ENCODE measurements at regions not wholly inside any gene's neighbourhood (a gene's known extent, or its start where the extent isn't known, plus 50 kb on each side); places are given as distances from the start of the nearest gene placed in this dataset.

GRCh38 chr6:6885521-6886170, 222.1 kb upstream of the RREB1 start:
- H3K4me3 ChIP-seq (ENCODE audit: low read length): no peak overlapping the region
- TF ChIP-seq ZNF274 (IDR thresholded peaks at IDR 0.05; ENCODE audit: low read depth, low read length): no peak

GRCh38 chr6:6886171-6886885, 221.4 kb upstream of the RREB1 start:
- no peak overlapping the region for H3K4me3 ChIP-seq (ENCODE audit: low read length)
- no peak for TF ChIP-seq ZNF274 (IDR thresholded peaks at IDR 0.05; ENCODE audit: low read depth, low read length)

GRCh38 chr6:6886886-6887285, 220.9 kb upstream of the RREB1 start:
- TF ChIP-seq ZNF274 (IDR thresholded peaks at IDR 0.05; ENCODE audit: low read depth, low read length): no peak
- no peak overlapping the region for H3K4me3 ChIP-seq (ENCODE audit: low read length)

- H3K4me3 ChIP-seq (ENCODE audit: low read length): no peak overlapping the region
- TF ChIP-seq ZNF274 (IDR thresholded peaks at IDR 0.05; ENCODE audit: low read depth, low read length): no peak
Observed at GRCh38 chr6:6889601-6890000, 218.2 kb upstream of the RREB1 start.

GRCh38 chr6:6890400-6890858, 217.3 kb upstream of the RREB1 start:
- H3K4me3 ChIP-seq (ENCODE audit: low read length): no peak overlapping the region
- TF ChIP-seq ZNF274 (IDR thresholded peaks at IDR 0.05; ENCODE audit: low read depth, low read length): no peak

- no peak for TF ChIP-seq ZNF274 (IDR thresholded peaks at IDR 0.05; ENCODE audit: low read depth, low read length)
- H3K4me3 ChIP-seq (ENCODE audit: low read length): no peak overlapping the region
Observed at GRCh38 chr6:6891125-6891721, 216.5 kb upstream of the RREB1 start.

GRCh38 chr6:6891949-6892461, 215.8 kb upstream of the RREB1 start:
- no peak overlapping the region for H3K4me3 ChIP-seq (ENCODE audit: low read length)
- no peak for TF ChIP-seq ZNF274 (IDR thresholded peaks at IDR 0.05; ENCODE audit: low read depth, low read length)

- TF ChIP-seq ZNF274 (IDR thresholded peaks at IDR 0.05; ENCODE audit: low read depth, low read length): no peak
- no peak overlapping the region for H3K4me3 ChIP-seq (ENCODE audit: low read length)
Observed at GRCh38 chr6:6892744-6893583, 214.8 kb upstream of the RREB1 start.

GRCh38 chr6:6893701-6894100, 214.1 kb upstream of the RREB1 start:
- no peak overlapping the region for H3K4me3 ChIP-seq (ENCODE audit: low read length)
- no peak for TF ChIP-seq ZNF274 (IDR thresholded peaks at IDR 0.05; ENCODE audit: low read depth, low read length)

GRCh38 chr6:6895929-6896328, 211.8 kb upstream of the RREB1 start:
- no peak overlapping the region for H3K4me3 ChIP-seq (ENCODE audit: low read length)
- TF ChIP-seq ZNF274 (IDR thresholded peaks at IDR 0.05; ENCODE audit: low read depth, low read length): no peak

- TF ChIP-seq ZNF274 (IDR thresholded peaks at IDR 0.05; ENCODE audit: low read depth, low read length): no peak
Observed at GRCh38 chr6:6897140-6897539, 210.6 kb upstream of the RREB1 start.

GRCh38 chr6:6900569-6901204, 207.1 kb upstream of the RREB1 start:
- no peak for TF ChIP-seq ZNF274 (IDR thresholded peaks at IDR 0.05; ENCODE audit: low read depth, low read length)
- H3K4me3 ChIP-seq (ENCODE audit: low read length): no peak overlapping the region

More at GRCh38 chr6:6897140-6897539, 210.6 kb upstream of the RREB1 start:
- no peak overlapping the region for H3K4me3 ChIP-seq (ENCODE audit: low read length)

- no peak for TF ChIP-seq ZNF274 (IDR thresholded peaks at IDR 0.05; ENCODE audit: low read depth, low read length)
- no peak overlapping the region for H3K4me3 ChIP-seq (ENCODE audit: low read length)
Observed at GRCh38 chr6:6901205-6901719, 206.5 kb upstream of the RREB1 start.
